ENCODE measurements at regions not wholly inside any gene's neighbourhood (a gene's known extent, or its start where the extent isn't known, plus 50 kb on each side); places are given as distances from the start of the nearest gene placed in this dataset.

DNA sequence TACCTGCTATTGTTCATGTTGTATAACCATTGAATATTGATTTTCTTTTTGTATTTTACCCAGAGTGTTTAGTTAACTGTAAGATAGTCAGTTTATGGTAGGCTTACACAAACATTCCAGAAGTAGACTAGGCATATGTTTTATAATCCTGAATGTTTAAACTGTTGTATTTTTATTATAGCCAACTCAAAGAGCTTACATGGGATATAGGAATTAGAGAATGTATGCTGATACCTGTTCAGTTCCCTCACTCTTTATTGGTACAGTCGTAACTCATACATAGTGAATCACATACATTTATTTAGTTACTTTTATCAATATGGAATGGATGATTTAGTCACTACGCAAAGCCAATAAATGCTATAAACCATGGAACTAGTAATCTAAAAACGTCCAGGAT, 657.9 kb downstream of the SLITRK5 start:
- TF ChIP-seq CTCF (IDR thresholded peaks at IDR 0.05; ENCODE audit: low read depth, low read length, missing input control) (no peak), FOXA1 (IDR thresholded peaks at IDR 0.05) (no peak), TAF1 (conservative IDR thresholded peaks at IDR 0.05) (no peak), YY1 (IDR thresholded peaks at IDR 0.05) (no peak), REST (IDR thresholded peaks at IDR 0.05) (no peak), RAD21 (IDR thresholded peaks at IDR 0.05) (no peak), EGR1 (IDR thresholded peaks at IDR 0.05; ENCODE audit: low read depth in 2 of 2) (no peak)
- TF ChIP-seq, protein P1, sequence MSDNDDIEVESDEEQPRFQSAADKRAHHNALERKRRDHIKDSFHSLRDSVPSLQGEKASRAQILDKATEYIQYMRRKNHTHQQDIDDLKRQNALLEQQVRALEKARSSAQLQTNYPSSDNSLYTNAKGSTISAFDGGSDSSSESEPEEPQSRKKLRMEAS (IDR thresholded peaks at IDR 0.05), result no peak

Data from liver (tissue), 3 donors.